ENCODE measurements at regions not wholly inside any gene's neighbourhood (a gene's known extent, or its start where the extent isn't known, plus 50 kb on each side); places are given as distances from the start of the nearest gene placed in this dataset.

DNA sequence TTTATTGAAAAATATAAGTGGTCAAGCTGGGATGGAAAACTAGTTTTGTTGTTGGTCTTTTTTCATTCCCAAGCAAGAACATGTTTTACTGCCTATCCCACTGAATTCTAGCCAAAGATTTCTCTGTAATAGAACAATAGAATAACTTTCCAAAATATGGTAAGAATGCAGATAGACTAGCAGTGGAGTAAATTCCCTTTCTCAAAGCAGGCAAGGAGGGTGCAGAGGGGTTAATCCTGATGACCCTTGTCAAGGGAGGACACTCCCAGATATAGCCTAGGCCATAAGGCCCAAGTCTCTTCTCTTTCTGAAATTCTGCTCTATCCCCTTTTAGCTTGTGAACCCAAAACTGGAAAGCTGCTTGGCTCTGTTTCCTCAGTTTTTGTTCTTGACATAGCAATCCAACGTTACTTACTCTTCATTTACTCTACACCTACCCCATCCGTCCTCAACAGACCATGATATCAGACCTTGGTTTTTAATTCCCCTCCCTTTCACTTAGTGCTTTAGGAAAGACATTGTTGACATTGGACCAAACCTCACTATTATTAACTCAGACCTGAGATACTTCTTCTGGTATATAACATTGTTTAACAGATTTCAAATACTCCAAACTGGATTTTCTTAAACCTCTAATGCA lies 453.6 kb upstream of the THBS1 start:
- DNase-seq (ENCODE audit: low spot score): no peak

- DNase-seq (ENCODE audit: low spot score): peak; percentile 21
Observed at GRCh38 chr15:39127925-39128617, 452.8 kb upstream of the THBS1 start.

- DNase-seq (ENCODE audit: low spot score): no peak
Observed at GRCh38 chr15:39128746-39129145, 452.1 kb upstream of the THBS1 start.

DNA sequence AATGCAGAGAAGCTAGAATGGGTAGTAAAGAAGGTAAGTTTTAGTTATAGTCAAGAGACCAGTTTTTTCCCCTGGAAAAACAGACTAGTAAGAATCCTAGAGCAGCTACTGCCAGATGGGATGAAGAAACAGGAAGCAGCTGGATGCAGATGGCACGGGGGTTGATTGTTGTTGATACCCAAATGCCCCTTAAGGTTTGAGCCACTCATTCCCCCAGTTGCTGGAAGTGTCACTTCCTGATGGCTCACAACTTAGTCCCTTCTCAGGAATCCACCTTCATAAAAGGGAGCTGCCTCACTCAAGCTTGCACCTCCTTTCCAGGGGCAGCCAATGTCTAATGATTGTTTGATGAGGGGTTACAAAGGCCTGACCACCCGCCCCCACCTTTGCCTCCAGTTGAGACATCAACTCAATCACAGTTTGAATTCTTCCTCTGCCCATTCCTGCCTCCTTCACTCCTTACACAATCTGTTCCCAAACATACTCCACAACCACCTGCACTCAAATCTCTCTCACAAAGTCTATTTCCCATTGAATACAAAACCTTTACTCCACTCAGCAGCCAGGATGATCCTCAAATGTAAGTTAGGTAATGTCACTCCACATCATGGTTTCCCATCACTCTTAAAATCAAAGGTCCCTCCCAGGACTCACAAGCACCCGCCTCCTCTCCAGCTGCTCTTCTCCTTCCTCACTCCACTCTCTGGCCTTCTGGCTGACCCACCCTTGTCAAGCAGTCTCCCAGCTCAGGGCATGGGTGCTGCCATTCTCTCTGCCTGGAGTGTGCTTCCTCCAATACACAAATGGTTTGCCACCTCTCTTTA lies 450.1 kb upstream of the THBS1 start:
- DNase-seq (ENCODE audit: low spot score): no peak

DNA sequence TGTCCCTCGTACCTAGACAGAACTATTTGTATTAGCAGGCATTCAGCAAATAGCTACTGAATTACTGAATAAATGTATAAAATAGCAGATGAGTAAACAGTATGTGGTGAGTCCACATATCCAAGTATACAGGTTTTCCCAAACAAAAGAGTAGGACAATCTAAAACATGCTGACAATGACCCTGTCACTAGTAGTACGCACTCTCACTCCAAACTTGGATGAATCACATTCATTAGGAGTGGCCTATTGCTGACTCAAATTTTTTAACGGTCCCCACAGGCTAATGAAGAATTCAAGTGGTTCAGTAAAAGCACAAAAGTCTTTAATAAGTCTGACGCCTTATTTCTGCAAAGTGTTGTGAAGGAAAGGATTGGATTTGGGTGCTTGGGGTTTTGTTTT lies 449.3 kb upstream of the THBS1 start:
- no peak for DNase-seq (ENCODE audit: low spot score)

GRCh38 chr15:39132070-39132469 lies 448.8 kb upstream of the THBS1 start:
- no peak for DNase-seq (ENCODE audit: low spot score)

DNA sequence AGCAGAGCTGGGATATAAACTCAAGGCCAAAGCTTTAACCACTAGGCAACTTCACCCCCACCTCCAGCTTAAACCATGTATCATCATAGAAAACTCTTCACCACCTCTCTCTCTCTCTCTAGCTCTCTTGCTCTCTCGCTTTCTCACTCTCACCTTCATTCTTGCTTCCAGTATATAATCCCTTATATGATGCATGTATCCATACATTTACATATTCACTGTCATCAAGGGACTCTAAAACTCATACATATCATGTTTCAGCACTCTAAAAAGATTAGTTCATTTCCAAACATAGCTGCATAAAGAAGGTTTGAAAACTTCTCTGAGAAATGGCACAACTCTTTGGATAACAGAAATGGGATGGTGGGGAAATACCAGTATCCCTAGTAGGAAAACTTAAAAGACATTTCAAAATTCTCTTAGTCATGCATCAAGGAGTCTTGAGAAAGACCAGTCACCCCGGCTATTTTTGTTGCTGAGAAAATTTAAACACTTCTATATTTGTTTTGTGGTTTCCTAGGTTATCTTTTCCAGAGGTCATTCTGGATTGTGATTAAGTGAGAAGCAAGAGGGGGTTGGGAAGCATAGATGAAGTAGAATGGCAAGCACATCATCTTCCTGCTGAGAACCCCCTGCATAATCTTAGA lies 447.8 kb upstream of the THBS1 start:
- DNase-seq (ENCODE audit: low spot score): no peak

DNA sequence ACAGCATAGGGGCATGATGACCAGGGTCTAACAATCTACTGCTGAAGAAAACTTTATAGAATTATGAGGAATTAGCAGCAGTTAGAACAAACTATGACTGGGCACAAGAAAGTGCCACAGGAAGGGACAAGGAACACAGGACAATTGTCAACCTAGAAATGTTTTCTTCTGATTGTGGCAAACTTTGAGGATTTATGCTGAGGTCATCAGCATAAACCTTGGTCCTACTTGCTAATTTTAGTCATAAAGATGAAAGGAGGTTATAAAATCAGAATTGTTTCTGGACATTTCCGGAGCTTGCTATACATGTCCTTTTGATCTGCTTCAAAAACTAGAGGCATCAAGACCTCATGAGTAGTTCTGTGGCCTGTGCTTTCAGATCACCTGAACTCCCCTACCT lies 446.6 kb upstream of the THBS1 start:
- no peak for DNase-seq (ENCODE audit: low spot score)

GRCh38 chr15:39135989-39136388 lies 444.9 kb upstream of the THBS1 start:
- no peak for DNase-seq (ENCODE audit: low spot score)

GRCh38 chr15:39139431-39140059 lies 441.3 kb upstream of the THBS1 start:
- no peak for DNase-seq (ENCODE audit: low spot score)

DNA sequence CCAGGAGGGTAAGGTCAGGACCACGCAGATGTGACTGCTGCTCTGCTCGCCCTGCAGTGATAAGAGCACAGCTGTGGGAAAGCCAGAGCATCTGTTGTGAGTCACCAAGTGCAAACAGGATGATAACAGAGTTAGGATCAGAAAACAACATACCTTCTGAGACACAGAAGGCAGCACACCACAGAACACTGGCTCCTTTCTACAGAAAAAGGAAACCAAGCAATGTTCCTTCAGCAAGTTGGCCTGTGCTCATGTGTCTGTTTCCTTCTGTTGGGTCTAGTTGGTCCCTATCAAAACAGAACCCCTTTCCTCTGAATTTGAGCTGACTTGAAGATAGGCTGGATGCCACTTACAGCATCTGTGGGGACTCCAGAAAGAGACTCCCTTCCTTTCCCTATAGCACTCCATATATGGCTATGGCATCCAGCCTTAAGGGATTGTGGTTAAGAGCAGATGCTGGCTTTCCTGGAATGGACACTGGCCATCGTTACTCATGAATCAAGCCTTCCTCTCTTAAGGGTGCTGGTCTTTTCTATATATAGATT lies 440.7 kb upstream of the THBS1 start:
- DNase-seq (ENCODE audit: low spot score): no peak

DNA sequence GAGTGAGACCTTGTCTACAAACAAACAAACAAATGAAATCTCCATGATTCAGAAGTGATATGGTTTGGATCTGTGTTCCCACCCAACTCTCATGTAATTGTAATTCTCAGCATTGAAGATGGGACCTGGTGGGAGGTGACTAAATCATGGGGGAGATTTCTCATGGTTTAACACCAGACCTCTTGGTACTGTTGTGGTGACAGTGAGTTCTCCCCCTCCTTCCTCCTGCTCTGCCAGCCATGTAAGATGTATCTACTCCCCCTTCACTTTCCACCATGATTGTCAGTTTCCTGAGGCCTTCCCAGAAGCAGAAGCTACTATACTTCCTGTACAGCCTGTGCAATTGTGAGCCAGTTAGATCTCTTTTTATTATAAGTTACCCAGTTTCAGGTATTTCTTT lies 438.4 kb upstream of the THBS1 start:
- no peak for DNase-seq (ENCODE audit: low spot score)

DNA sequence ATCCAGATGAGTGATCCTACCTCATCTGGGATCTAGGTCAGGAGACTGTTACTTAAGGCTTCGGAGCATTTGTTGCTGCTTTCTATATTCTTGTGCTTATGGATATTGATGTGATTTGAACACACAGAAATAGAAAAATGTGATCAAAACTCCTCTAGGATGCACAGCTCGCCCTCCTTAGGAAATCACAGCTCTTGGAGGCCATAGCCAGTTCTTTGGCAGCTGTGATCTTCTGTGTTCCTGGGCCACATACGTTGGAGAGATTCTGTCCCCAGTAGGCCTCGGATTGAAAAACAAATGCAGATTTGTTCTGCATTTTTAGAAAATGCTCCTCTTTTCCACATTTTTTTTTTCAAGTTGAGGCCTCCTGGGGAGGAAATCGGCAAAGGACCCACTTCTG lies 437.4 kb upstream of the THBS1 start:
- DNase-seq (ENCODE audit: low spot score): no peak

DNA sequence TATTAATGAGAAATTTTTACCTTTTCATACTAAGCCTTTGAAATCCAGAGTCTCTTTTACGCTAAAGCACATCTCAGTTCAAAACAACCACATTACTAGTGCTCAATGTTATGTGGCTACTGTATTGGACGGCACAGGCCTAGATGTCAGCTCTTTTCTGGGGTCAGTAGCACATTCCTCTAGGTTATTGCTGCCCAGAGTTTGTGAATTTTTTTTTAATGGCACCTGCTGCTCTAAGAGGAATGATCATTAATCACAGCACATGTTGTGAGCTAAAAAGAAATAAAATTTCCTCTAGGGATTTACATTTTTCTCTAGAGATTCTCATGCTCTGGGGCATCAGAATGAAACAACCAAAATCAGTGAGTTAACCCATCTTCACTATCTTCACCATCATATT lies 436.8 kb upstream of the THBS1 start:
- DNase-seq (ENCODE audit: low spot score): no peak

DNA sequence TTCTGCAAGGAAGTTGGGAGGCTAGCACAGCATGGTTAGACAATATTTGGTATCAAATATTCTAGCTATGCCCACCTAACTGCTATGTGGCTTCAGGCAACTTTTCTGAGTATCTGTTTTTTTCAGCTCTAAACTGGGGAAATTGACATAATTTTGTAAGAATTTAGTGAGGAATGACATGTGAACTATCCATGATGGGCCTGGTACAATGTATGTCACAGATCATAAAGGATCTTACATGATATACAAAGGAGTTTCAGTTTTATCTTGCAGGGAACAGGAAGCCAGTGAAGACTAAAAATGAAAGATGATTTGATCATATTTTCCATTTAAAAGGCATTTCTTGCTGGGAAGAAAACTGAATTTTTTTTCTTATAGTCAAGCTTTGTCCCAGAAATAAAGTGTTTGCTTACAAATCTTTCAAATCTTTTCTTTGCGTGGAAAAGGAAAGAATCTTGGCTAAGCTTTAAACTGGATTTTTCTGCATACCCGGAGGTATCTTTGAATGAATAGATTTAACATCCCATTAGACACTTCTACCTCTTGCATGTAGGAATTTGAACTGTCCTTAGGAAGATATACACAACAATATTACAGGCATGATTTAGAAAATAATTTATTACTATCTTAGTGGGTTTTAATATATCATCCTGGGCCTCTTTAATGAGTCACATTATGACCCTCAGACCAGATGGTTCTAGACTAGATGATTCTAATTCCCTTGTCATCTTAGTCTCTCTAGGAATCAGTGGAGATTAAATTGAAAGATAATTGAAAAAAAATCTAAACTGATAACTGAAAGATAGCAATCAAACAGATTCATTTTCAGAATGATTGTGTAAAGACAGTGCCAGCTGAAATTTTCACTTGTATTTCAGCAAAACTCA lies 436.0 kb upstream of the THBS1 start:
- DNase-seq (ENCODE audit: low spot score): no peak

GRCh38 chr15:39145854-39146625 lies 434.8 kb upstream of the THBS1 start:
- DNase-seq (ENCODE audit: low spot score): no peak

GRCh38 chr15:39149636-39150150 lies 431.2 kb upstream of the THBS1 start:
- DNase-seq (ENCODE audit: low spot score): no peak

DNA sequence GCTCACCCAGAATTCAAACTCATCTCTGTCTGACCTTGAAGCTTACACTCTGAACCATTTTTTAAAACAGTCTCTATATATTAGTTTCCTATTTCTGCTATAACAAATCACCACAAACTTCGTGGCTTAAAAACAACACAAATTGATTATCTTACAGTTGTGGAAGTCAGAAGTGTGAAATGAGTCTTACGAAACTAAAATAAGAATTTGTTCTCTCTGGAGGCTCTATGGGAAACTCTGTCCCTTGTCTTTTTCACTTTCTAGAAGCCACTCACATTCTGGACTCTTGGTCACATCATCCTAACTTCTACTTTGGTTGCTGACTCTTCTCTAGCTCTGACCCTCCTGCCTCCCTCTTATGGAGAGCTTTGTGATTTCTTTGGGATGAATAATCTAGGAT lies 429.3 kb upstream of the THBS1 start:
- DNase-seq (ENCODE audit: low spot score): no peak

- no peak for DNase-seq (ENCODE audit: low spot score)
Observed at GRCh38 chr15:39153058-39153714, 427.7 kb upstream of the THBS1 start.

Data from HuH-7 (cell line).